SK-N-SH (cell line): ENCODE measurements at regions not wholly inside any gene's neighbourhood (a gene's known extent, or its start where the extent isn't known, plus 50 kb on each side); places are given as distances from the start of the nearest gene placed in this dataset.

Experiments used
- CTCF ChIA-PET: fragments of 300-600, 350-600 bp; formaldehyde crosslinking; extraction: SDS; loops from one replicate; lab custom pipeline; 2021; lab: Yijun Ruan, JAX
- POLR2A ChIA-PET: fragments of 350-600 bp; sonication (Branson Sonifier 250); formaldehyde crosslinking; extraction: SDS; loops from one replicate; lab custom pipeline; 2020; ENCODE audit warnings: antibody characterized with exemption, inconsistent platforms; lab: Yijun Ruan, JAX
- DNase-seq: peaks from one replicate; pipeline ENCODE4 v3.0.0; 2012
- H2AFZ ChIP-seq: fragments of 200-600 bp; sonication (generic); 2 replicates; pipeline ENCODE4 v1.8.1; 2016; ENCODE audit warnings: antibody characterized with exemption, mild to moderate bottlenecking, low read depth
- H3F3A ChIP-seq: fragments of 200-600 bp; sonication (generic); replicated peaks from 2 replicates; pipeline ENCODE3; 2016; ENCODE audit warnings: antibody characterized with exemption, mild to moderate bottlenecking; ENCODE audit not compliant: insufficient read depth
- H3K27ac ChIP-seq, 2 experiments: fragments of 200-500 bp in 1 of 2; fragments of 200-600 bp in 1 of 2; sonication (Bioruptor generic) in 1 of 2; sonication (generic), shearing (Covaris generic) in 1 of 2; 2 replicates each; pipeline versions ENCODE4 v1.5.1 to v1.6.1; 2014 to 2016; ENCODE audit warnings: low read depth in 2 of 2, inconsistent platforms in 1 of 2, low read length in 1 of 2, mild to moderate bottlenecking in 1 of 2, mixed read lengths in 1 of 2
- H3K27me3 ChIP-seq: fragments of 200-600 bp; sonication (generic), shearing (Covaris generic); 2 replicates; pipeline ENCODE4 v1.6.1; 2016; ENCODE audit warnings: mixed run types; ENCODE audit not compliant: insufficient read depth
- H3K36me3 ChIP-seq, 2 experiments: fragments of 200-500 bp in 1 of 2; fragments of 200-600 bp in 1 of 2; sonication (Bioruptor generic) in 1 of 2; sonication (generic) in 1 of 2; replicated peaks in 1 of 2; 2 replicates each; pipeline versions ENCODE3 to v1.5.1; 2014 to 2016; ENCODE audit warnings: low read length in 1 of 2, mild to moderate bottlenecking in 1 of 2; ENCODE audit not compliant: insufficient read depth in 2 of 2, control insufficient read depth in 1 of 2
- H3K4me1 ChIP-seq, 2 experiments: fragments of 200-500 bp in 1 of 2; fragments of 200-600 bp in 1 of 2; sonication (Bioruptor generic) in 1 of 2; sonication (generic), shearing (Covaris generic) in 1 of 2; 2 replicates each; pipeline versions ENCODE4 v1.5.1 to v1.6.1; 2014 to 2016; ENCODE audit warnings: low read depth in 1 of 2, low read length in 1 of 2, mixed run types in 1 of 2; ENCODE audit not compliant: insufficient read depth in 2 of 2, control insufficient read depth in 1 of 2
- H3K4me2 ChIP-seq: fragments of 200-600 bp; sonication (generic), shearing (Covaris generic); 2 replicates; pipeline ENCODE4 v1.6.1; 2017; ENCODE audit warnings: mixed run types
- H3K4me3 ChIP-seq, 2 experiments: fragments of 200-500 bp in 1 of 2; fragments of 200-600 bp in 1 of 2; sonication (Bioruptor generic) in 1 of 2; sonication (generic), shearing (Covaris generic) in 1 of 2; 2 replicates each; pipeline versions ENCODE4 v1.5.1 to v1.8.1; 2014 to 2016; ENCODE audit warnings: low read depth in 2 of 2, inconsistent platforms in 1 of 2, low read length in 1 of 2, mild to moderate bottlenecking in 1 of 2, mixed read lengths in 1 of 2, moderate library complexity in 1 of 2
- H3K79me2 ChIP-seq: fragments of 200-600 bp; sonication (generic); 2 replicates; pipeline ENCODE4 v1.8.1; 2017; ENCODE audit warnings: mild to moderate bottlenecking; ENCODE audit not compliant: insufficient read depth
- H3K9ac ChIP-seq: fragments of 200-600 bp; sonication (generic); 2 replicates; pipeline ENCODE4 v1.6.1; 2017; ENCODE audit warnings: mixed run types
- H3K9me2 ChIP-seq: fragments of 200-600 bp; sonication (generic); 2 replicates; pipeline ENCODE4 v1.6.1; 2017; ENCODE audit warnings: mixed run types
- H3K9me3 ChIP-seq: fragments of 200-600 bp; sonication (generic); 2 replicates; pipeline ENCODE4 v1.6.1; 2017; ENCODE audit warnings: mixed run types, mild to moderate bottlenecking, moderate library complexity
- H4K20me1 ChIP-seq: fragments of 200-600 bp; sonication (generic); 2 replicates; pipeline ENCODE4 v1.6.1; 2017; ENCODE audit warnings: mild to moderate bottlenecking, mixed run types; ENCODE audit not compliant: insufficient read depth
- CHD2 ChIP-seq: fragments of 150-350 bp; IDR thresholded peaks from 2 replicates; pipeline ENCODE4 v1.6.1; 2018; ENCODE audit warnings: low read length; ENCODE audit not compliant: partially characterized antibody
- FOXJ3 ChIP-seq: sonication (generic); formaldehyde crosslinking; IDR thresholded peaks from 2 replicates; pipeline ENCODE4 v1.5.1; 2020; ENCODE audit warnings: mild to moderate bottlenecking, missing genetic modification reagents
- GABPA ChIP-seq: IDR thresholded peaks from 2 replicates; pipeline ENCODE4 v1.4.0; 2012; ENCODE audit warnings: low read depth, mild to moderate bottlenecking
- GATA2 ChIP-seq: sonication (generic); formaldehyde crosslinking; IDR thresholded peaks from 2 replicates; pipeline ENCODE4 v1.5.0; 2020; ENCODE audit warnings: mild to moderate bottlenecking, missing genetic modification reagents
- JUND ChIP-seq: IDR thresholded peaks from 2 replicates; pipeline ENCODE4 v1.4.0; 2012
- MXI1 ChIP-seq: IDR thresholded peaks from 2 replicates; pipeline ENCODE4 v1.6.1; 2012; ENCODE audit warnings: mild to moderate bottlenecking, low read depth, low read length, improper control_type of control experiment
- NFIC ChIP-seq: IDR thresholded peaks from 2 replicates; pipeline ENCODE4 v1.4.0; 2012; ENCODE audit warnings: borderline replicate concordance
- RAD21 ChIP-seq: IDR thresholded peaks from 2 replicates; pipeline ENCODE4 v1.6.1; 2012; ENCODE audit warnings: mild to moderate bottlenecking, low read length
- RFX5 ChIP-seq: IDR thresholded peaks from 2 replicates; pipeline ENCODE4 v1.6.1; 2012; ENCODE audit warnings: mild to moderate bottlenecking, improper control_type of control experiment, low read length
- SMC3 ChIP-seq: IDR thresholded peaks from 2 replicates; pipeline ENCODE4 v1.6.1; 2012; ENCODE audit warnings: low read depth, low read length, improper control_type of control experiment
- TCF12 ChIP-seq: IDR thresholded peaks from 2 replicates; pipeline ENCODE4 v1.4.0; 2012
- YY1 ChIP-seq: IDR thresholded peaks from 2 replicates; pipeline ENCODE4 v1.4.0; 2012; ENCODE audit warnings: low read depth, mild to moderate bottlenecking
- WGBS: methylation state at CpG from one replicate; pipeline ENCODE4 v1.1.6; 2017; ENCODE audit warnings: low lambda C conversion rate; 5-methylcytosine and 5-hydroxymethylcytosine counted together
- TF ChIP-seq, protein P1 (sequence below): IDR thresholded peaks from 2 replicates; pipeline ENCODE4 v1.4.0; 2012; ENCODE audit warnings: low read depth, borderline replicate concordance
- TF ChIP-seq, protein P2 (sequence below): fragments of 150-350 bp; IDR thresholded peaks from 2 replicates; pipeline ENCODE4 v1.6.1; 2017; ENCODE audit warnings: antibody characterized with exemption, low read length, low read depth, borderline replicate concordance
- TF ChIP-seq, protein P3 (sequence below): IDR thresholded peaks from 2 replicates; pipeline ENCODE4; 2012
- TF ChIP-seq, protein P4 (sequence below): IDR thresholded peaks from 2 replicates; pipeline ENCODE4 v1.6.1; 2012; ENCODE audit warnings: mild to moderate bottlenecking, low read depth, low read length, moderate library complexity

DNA sequence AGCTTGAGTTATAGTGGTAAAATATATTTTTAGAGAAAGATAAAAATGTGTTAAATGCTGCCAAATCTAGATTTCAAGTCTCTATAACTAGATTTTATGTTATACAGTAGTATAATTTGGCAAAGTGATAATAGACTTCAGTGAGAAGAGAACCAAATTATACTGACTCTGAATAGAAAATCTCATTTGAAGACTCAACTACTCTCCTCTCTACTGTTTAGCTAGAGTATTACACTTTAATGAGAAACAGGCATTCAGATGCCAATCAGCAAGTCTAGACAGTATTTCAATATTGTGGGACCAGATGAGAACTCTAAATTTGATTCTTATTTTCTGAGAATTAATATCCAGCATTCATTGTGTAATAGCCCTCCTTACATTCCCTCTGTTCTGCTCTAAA, 311.2 kb downstream of the SLITRK5 start:
- no peak overlapping the region for H3K4me2 ChIP-seq
- no peaks in the 10 kb centered on the region for H3K27me3 ChIP-seq
- TF ChIP-seq RFX5 (no peak), NFIC (no peak), FOXJ3 (CRISPR knock-in tag) (no peak), GATA2 (CRISPR knock-in tag) (peak; percentile 59; the same call in 1 of the 2 replicates), MXI1 (no peak), RAD21 (no peak), GABPA (no peak)
- TF ChIP-seq, protein P1, sequence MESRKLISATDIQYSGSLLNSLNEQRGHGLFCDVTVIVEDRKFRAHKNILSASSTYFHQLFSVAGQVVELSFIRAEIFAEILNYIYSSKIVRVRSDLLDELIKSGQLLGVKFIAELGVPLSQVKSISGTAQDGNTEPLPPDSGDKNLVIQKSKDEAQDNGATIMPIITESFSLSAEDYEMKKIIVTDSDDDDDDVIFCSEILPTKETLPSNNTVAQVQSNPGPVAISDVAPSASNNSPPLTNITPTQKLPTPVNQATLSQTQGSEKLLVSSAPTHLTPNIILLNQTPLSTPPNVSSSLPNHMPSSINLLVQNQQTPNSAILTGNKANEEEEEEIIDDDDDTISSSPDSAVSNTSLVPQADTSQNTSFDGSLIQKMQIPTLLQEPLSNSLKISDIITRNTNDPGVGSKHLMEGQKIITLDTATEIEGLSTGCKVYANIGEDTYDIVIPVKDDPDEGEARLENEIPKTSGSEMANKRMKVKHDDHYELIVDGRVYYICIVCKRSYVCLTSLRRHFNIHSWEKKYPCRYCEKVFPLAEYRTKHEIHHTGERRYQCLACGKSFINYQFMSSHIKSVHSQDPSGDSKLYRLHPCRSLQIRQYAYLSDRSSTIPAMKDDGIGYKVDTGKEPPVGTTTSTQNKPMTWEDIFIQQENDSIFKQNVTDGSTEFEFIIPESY, result no peak
- ChIA-PET CTCF (no interaction called here), POLR2A (no interaction called here)
- H4K20me1 ChIP-seq, result no peaks in the 10 kb centered on the region
- peak overlapping the region in 1 of 2 experiments; percentile 75; a peak in 2 of 4 replicates for H3K27ac ChIP-seq
- no peak overlapping the region for H3K9ac ChIP-seq
- DNase-seq, result peak; percentile 21
- H3K9me3 ChIP-seq, result no peaks in the 10 kb centered on the region
- no peaks in the 10 kb centered on the region for H3K9me2 ChIP-seq
- H3K4me1 ChIP-seq, result peaks cover 0 to 2% of the 10 kb centered on the region in 2 experiments; a peak in 2 of 4 replicates
- H3K36me3 ChIP-seq, result no peaks in the 10 kb centered on the region
- no peak overlapping the region for H2AFZ ChIP-seq
- no peaks in the 10 kb centered on the region for H3F3A ChIP-seq
- H3K79me2 ChIP-seq, result no peaks in the 10 kb centered on the region
- H3K4me3 ChIP-seq, result no peak overlapping the region

DNA sequence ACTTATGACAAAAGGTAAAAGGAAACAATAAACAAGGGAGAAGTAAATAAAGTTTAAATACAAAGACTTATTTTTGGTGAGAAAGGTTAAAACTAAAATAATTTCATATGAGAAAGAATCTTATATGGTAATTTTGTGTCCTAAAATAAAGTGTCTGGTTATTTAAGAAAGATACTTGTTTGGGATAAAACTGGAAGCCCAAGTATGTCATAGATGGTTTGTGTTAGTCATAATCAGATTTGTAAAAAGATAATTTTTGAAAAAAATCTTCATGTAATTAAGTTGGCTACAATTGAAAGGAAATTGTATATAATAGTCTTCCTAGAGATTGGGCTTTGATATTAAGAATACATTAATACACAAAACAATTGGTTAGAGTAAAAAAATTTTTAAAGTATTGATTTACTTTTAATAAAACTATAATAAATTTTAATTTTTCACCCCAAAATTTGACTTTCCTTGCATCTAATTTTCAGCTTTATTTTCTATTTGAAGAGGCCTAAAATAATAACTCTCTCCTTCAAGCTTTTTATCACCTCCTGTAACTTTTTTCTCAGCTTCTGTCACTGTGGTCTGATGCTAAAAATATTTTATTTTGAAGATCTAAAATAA, 315.6 kb downstream of the SLITRK5 start:
- Histone ChIP-seq H2AFZ (no peak overlapping the region), H3K4me3 (no peak overlapping the region), H3K36me3 (no peaks in the 10 kb centered on the region), H3K4me1 (peaks cover 0 to 2% of the 10 kb centered on the region in 2 experiments; a peak in 2 of 4 replicates), H3K27me3 (no peaks in the 10 kb centered on the region), H3K9me2 (no peaks in the 10 kb centered on the region), H3F3A (no peaks in the 10 kb centered on the region), H4K20me1 (no peaks in the 10 kb centered on the region), H3K79me2 (no peaks in the 10 kb centered on the region; the same call in 1 of the 2 replicates), H3K9ac (no peak overlapping the region), H3K9me3 (no peaks in the 10 kb centered on the region), H3K4me2 (no peak overlapping the region), H3K27ac (no peak overlapping the region)
- DNase-seq, result no peak
- ChIA-PET CTCF (no interaction called here), POLR2A (no interaction called here)
- TF ChIP-seq YY1 (no peak), SMC3 (no peak), TCF12 (no peak), CHD2 (no peak)

DNA sequence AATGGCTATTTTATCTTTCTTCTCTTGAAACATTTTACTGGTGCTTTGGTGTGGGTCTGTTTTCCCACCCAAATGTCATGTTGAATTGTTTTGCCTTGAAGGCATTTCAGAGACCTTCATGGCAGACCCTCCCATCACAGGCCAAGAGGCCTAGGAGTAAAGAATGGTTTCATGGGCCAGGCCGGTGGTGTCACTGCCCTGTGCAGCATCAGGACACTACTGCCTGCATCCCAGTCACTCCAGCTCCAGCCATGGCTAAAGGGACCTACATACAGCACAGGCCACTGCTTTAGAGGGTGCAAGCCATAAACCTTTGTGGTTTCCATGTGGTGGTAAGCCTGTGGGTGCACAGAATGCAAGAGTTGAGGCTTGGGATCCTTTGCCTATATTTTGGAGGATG, 326.9 kb downstream of the SLITRK5 start:
- CTCF ChIA-PET, result interaction anchor here (0.8 kb wide), 1 partner anchor 13 kb away, joined by 4 read pairs; no protein-coding TSS in a partner anchor
- no peaks in the 10 kb centered on the region for H4K20me1 ChIP-seq
- WGBS, result 17% methylated on average over 1 of the region's 1 CpG
- TF ChIP-seq, protein P2, sequence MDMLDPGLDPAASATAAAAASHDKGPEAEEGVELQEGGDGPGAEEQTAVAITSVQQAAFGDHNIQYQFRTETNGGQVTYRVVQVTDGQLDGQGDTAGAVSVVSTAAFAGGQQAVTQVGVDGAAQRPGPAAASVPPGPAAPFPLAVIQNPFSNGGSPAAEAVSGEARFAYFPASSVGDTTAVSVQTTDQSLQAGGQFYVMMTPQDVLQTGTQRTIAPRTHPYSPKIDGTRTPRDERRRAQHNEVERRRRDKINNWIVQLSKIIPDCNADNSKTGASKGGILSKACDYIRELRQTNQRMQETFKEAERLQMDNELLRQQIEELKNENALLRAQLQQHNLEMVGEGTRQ, result no peak
- TF ChIP-seq JUND (no peak), NFIC (no peak), SMC3 (no peak)
- TF ChIP-seq, protein P3, sequence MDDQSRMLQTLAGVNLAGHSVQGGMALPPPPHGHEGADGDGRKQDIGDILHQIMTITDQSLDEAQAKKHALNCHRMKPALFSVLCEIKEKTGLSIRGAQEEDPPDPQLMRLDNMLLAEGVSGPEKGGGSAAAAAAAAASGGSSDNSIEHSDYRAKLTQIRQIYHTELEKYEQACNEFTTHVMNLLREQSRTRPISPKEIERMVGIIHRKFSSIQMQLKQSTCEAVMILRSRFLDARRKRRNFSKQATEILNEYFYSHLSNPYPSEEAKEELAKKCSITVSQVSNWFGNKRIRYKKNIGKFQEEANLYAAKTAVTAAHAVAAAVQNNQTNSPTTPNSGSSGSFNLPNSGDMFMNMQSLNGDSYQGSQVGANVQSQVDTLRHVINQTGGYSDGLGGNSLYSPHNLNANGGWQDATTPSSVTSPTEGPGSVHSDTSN, result no peak
- TF ChIP-seq, protein P4, sequence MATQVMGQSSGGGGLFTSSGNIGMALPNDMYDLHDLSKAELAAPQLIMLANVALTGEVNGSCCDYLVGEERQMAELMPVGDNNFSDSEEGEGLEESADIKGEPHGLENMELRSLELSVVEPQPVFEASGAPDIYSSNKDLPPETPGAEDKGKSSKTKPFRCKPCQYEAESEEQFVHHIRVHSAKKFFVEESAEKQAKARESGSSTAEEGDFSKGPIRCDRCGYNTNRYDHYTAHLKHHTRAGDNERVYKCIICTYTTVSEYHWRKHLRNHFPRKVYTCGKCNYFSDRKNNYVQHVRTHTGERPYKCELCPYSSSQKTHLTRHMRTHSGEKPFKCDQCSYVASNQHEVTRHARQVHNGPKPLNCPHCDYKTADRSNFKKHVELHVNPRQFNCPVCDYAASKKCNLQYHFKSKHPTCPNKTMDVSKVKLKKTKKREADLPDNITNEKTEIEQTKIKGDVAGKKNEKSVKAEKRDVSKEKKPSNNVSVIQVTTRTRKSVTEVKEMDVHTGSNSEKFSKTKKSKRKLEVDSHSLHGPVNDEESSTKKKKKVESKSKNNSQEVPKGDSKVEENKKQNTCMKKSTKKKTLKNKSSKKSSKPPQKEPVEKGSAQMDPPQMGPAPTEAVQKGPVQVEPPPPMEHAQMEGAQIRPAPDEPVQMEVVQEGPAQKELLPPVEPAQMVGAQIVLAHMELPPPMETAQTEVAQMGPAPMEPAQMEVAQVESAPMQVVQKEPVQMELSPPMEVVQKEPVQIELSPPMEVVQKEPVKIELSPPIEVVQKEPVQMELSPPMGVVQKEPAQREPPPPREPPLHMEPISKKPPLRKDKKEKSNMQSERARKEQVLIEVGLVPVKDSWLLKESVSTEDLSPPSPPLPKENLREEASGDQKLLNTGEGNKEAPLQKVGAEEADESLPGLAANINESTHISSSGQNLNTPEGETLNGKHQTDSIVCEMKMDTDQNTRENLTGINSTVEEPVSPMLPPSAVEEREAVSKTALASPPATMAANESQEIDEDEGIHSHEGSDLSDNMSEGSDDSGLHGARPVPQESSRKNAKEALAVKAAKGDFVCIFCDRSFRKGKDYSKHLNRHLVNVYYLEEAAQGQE, result no peak

More for the DNA sequence above, 326.9 kb downstream of the SLITRK5 start:
- no peaks in the 10 kb centered on the region for H3K9me3 ChIP-seq
- no peak overlapping the region for H2AFZ ChIP-seq
- no peaks in the 10 kb centered on the region for H3F3A ChIP-seq
- no peak overlapping the region for H3K4me2 ChIP-seq
- H3K36me3 ChIP-seq, result no peaks in the 10 kb centered on the region
- H3K27ac ChIP-seq, result no peak overlapping the region
- no peaks in the 10 kb centered on the region for H3K9me2 ChIP-seq
- no peaks in the 10 kb centered on the region for H3K4me1 ChIP-seq
- no peak overlapping the region for H3K4me3 ChIP-seq
- DNase-seq, result no peak
- POLR2A ChIA-PET, result no interaction called here
- H3K27me3 ChIP-seq, result no peaks in the 10 kb centered on the region
- H3K79me2 ChIP-seq, result no peaks in the 10 kb centered on the region
- H3K9ac ChIP-seq, result no peak overlapping the region
